NCI-H748 treated with DMSO at 0.1 percent for 48 hours (cell line): ENCODE measurements at regions not wholly inside any gene's neighbourhood (a gene's known extent, or its start where the extent isn't known, plus 50 kb on each side); places are given as distances from the start of the nearest gene placed in this dataset.
A peak's percentile ranks its signal among the peaks of the same experiment; 100 is the strongest.

Experiments
- DNase-seq: peaks from one replicate; lab custom pipeline; 2025; lab: John Stamatoyannopoulos, UW

DNA sequence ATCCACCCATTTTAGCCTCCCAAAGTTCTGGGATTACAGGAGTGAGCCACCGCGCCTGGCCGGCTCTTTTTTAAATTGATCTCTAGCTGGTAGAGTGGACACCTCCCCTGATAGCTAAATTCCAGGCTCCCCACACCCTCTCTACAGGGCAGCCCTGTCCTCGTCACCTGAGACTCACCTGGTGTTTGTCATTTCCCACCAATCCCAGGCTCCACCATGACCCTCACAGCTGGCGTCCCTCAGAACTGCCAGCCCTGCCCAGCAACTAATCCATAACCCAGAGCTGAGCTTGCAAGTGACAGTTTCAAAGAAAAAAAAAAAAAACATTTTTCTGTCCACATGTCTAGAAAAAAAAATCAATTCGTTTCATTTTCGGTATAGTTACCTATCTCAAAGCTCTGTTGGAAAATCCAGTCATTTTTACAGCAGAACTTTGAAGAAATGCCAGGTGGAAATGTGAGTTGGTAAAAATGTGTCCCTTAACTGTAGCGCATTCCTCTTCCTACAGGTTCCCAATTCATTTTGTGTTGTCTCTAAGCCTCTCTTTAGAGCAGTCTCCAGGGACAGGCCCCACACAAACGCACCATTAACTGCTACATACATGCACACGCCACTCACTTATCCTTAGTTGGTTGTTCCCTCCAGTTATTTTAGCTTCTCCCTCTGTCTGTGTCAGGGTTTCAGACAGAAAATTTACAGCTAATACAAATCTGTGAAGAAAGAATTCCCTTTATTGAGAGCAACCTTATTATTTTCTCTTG is 294.7 kb downstream of the FBXO15 start:
- no peak for DNase-seq

DNA sequence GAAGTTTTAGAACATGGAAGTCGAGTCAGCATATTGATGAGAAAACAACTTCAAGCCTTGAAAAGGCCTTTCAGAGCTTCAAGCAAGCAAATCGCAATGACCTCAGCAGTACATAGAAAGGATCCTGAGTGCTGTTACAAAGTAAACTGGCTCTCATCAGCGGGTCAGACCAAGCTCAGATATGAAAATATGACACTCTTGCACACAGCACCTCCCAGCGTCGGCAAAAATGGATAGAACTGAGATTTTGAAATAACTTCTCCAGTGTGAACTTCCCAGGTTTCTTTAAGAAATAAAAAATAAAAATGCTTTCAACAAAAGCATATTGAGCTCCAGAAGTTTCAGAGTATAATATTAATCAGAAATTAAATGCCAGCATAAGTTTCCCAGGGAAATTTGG is 296.9 kb downstream of the FBXO15 start:
- no peak for DNase-seq

DNA sequence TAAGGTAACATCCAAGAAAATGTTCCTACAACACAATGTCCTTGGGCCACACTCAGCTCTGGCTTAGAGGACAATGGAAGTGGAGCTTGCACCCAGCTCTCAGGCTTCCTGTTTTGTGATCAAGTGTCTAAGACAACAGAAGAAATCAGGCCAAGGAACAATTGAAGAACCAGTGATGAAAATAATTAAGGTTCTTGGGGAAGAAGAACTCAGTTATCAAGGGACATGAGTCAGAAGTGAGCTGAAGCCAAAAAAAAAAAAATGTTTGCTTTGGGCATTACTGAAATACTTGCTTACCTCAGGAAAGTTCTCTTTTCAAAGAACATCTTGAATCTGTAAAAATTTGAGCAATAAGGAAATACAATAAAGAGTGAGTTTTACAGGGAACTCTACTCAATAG is 299.0 kb downstream of the FBXO15 start:
- DNase-seq: no peak

DNA sequence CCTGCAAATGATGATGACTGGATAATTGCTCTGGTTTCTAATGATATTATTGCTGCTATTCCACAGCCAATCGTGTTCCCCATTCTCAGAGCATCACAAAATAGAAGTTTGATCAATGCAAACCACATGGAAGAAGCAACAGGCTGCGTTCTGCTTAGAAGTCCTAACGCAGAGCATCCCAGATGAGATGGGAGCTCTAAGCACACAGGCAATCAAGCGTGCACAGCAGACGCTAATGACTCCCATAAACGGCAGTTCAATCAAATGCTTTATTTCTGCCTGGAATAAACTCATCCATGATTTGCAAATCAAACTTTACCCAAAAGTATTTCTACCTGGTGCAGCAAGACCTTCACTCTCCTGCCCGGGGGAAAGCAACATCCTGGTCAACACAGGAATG is 304.2 kb downstream of the FBXO15 start:
- no peak for DNase-seq

DNA sequence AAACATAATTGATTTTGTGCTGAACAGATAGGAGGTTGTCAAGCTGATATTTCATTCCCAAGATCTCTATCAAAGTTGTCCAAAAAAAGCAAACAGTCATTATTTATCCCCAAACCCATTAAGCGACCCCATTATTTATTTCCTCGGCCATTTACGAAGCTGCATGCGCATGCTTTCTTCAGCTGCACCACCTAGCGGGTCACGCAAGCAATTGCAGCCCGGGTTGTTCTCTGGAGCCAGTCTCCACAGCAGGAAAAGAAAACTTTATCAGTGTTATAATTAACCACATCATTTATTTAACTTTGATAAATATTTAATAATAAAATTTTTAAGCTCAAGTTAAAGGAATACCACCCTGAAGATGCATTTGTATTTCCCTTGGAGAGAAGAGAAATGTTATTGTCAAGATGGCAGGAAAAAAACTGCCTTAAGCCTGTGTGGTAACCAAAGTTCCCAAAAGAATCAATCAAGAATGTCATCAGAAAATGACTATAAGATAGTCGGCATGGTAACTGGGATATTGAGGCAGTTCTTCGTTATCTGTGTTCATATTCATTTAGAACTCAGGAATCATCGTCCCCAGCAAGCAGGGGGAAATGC is 304.7 kb downstream of the FBXO15 start:
- peak; percentile 53 for DNase-seq

DNA sequence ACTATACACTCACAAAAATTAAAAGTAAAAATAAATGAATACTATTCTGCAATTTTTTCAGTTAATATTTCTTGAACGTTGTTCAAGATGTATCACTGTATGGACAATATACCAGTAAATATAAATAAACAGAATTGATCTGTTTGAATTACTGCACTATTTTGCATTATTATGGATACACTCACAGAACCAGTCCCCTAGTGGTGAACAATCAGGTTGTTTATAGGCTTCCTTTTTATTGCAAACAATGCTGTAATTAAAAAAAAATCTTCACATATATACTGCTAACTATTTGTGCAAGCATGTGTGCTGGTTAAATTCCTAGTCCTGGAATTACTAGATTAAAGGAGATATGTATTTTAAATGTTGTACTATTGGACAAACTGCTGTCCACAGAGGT is 306.0 kb downstream of the FBXO15 start:
- DNase-seq: no peak

DNA sequence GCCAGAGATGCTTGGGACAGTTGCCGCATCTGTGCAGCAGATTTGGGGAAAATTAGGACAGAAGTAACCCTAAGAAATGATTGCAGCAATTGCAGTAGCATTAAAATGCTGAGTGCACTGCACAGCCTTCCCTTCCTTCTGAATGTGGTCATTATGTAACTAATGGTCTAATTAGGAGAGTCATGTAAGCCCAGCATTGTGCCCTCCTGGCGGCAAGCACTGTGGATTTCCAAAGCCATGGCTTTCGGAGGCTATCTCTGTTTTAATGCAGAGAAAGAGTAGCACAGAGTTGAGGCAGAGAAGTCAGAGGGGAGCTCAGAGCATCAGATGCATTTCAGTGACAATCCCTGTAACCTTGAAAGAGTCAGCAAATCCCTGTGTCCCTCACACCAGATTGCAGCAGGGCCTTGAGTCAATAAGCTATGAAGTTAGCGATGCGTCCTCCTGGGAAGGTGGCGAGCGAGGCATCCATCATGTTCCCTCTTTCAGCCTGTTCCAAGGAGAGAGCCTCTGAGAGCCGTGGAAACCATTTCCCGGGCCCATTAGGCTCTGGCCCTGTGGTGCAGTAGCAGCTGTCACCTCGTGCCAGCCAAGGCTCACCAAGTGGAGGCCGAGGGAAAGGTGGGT is 307.2 kb downstream of the FBXO15 start:
- no peak for DNase-seq

DNA sequence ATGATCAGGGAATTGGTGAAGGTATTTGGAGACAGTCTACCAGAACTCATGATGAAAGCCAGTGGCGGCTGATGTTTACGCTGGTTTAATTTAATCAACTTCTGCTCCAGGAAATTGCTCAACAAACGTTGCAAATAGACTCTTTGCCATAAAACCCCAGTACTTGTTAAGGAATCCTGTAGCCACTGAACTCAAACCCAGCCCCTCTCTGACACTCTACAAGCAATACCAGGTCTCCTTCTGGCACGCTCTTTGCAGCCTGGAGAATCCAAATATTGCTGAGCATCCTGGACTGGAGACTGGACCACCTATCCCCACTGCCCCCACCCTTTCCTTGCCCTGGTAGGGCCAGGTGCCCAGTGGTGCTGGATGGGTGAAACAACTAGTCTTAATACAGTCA is 308.2 kb downstream of the FBXO15 start:
- DNase-seq: no peak

DNA sequence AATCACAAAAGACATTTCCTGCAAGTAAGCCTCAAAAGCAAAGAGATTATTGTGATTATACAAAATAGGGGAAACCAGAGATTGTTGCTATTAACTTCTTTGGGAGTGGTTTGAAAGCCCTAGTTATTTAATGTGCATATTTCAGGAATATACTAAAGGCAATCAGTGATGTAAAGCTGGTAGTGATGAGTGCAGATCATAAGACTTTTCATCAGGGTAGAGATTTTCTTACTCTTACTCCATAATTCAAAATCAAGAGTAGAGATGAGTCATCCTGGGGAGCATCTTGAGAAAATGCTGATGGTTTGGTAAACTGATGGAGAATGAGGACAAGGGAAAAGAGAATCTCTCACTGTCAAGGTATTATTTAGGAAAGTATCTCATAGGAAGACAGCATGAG is 309.5 kb downstream of the FBXO15 start:
- DNase-seq: no peak

DNA sequence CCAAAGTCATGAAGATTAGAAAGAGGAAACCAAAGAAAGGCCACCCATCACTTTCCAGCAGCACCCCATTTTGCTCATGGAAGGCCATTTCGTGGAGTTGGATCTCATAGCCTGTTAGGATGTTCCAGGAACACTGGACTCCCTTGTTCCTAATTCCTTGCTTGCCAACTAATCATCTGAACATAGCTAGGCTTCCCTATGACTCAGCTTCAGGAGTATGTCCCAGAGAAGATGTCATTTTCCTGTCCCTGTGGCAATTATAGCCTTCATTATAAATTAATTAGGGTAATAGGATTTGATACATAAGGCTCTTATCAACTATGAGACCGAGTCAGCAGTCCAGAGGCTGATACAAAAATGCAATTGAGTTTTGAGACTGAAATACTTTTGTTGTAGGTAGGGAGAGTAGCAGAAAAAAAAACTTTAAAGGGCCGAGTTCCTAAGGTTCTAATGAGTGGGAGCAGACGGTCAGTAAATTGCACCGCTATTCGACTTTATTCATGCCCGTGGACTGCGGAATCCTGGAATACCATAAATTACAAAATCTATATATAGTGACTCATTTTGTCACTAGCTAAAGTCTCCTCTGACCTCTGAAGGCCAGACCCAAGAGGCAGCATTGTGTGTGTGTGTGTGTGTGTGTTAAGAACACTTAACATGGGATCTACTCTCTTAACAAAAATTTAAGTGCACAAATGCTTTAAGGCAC is 311.8 kb downstream of the FBXO15 start:
- no peak for DNase-seq

DNA sequence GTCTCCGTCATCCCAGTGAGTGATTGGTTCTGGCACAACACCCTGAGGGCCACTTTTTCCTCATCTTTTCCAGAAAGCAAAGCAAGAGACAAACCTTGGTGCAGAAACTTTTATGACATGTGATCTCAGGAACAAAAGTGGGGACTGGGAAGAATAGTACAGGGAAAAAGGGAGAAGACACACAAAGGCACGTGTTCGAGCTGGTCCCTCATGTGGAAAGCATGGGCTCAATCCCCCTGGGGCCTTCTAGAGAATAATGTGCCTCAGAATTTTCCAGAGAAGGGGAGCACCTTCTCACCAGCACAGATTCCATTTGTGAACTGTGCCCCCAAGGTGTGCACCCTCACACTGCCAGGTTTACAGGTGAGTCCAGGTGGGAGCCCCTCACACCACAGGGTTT is 312.6 kb downstream of the FBXO15 start:
- DNase-seq: no peak

DNA sequence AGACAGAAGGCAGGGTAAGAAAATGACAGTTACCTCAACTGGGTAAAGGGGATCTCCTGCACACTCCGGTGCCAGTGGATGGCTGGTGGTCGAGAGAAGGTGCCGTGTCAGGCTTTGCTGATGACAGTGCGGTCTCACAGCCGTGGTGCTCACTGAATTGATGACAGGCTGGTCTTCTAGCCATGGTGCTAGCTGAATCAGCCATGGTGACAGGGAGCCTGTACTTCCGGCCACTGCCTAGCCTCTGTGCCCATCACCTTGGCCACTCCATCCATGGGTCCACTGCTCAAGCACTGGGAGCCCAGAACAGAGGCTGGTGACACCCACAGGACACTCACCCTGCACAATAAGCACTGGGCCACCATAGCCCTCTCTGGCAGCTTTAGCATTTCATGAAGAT is 315.9 kb downstream of the FBXO15 start:
- DNase-seq: no peak

DNA sequence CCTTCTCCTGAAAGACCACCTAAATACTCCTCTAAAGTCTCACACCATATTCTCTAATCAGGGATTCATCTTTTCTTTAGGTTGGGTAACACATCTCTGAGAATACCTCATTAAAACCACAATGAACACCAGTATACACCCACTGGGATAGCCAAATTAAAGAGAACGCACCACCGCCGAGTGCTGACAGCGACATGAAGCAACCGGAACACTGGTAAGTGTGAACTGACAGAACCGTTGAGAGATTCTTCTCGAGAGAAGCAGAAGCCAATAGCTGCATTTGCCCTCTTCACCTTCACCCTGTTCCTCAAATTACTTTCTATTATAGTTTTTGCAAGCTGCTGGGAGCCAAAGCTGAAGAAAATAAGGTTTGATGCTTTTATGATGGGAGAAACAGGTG is 318.5 kb downstream of the FBXO15 start:
- DNase-seq: no peak

DNA sequence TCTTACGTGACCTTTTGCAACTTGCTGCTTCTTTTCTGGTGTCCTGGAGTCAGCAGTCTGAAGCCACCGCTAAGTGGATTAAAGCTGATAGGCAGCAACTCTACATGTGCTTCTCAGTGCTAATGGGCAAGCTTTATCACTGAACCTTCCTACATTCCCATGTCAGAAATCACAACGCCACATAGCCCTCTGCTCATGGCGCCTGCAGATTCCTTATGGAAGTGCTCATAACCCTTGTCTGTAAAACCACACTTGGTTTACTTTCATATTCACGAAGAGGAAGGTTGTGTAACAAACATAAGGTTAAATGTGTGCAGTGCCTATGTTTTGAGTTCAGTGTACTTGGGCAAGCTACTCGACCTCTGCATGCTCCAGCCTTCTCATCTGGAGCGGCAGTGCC is 319.8 kb downstream of the FBXO15 start:
- DNase-seq: no peak

DNA sequence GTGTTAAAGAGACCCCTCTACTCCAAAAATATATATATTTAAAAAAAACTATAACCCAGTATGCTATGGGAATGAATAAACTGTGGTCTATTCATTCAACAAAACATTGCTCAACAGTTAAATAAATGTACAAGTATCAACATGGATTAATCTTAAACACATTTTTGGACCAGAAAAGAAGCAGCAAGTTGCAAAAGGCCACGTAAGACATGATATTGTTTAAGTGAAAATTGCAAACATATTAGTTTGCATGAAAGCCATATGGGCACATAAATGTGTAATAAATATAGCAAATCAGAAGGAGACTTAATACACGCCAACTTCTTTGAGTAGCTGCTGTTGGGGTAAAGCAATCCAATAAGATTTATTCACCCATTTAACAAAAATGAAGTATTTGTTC is 321.5 kb downstream of the FBXO15 start:
- DNase-seq: no peak

DNA sequence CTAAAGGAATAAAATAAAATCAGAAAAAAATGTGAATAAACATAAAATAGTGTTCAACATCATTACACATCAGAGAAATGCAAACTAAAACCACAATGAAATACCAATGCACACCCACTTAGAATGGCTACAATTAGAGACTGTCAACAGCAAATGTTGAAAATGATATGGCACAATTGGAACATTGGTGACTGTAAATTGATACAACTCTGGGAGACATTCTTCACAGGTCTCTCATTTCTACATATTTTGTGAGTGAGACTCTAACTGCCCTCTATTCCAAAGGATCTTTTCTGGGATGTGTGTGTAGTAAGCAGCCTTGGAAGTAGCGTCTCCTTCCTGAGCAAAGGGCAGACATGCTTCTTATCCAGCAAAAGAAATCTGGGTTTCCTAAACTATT is 323.0 kb downstream of the FBXO15 start:
- DNase-seq: no peak

DNA sequence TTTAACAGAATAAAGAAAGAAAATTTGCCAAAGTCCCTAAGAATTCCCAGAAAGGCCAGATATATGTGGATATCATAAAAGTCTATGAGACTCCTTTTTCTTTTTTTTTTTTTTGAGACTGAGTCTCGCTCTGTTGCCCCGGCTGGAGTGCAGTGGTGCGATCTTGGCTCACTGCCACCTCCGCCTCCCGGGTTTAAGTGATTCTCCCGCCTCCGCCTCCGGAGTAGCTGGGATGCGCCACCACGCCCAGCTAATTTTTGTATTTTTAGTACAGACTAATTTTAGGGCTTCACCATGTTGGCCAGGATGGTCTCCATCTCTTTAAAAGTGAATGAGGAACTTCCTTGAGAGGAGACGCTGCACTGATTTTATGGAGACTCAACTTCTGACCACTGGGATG is 335.2 kb downstream of the FBXO15 start:
- no peak for DNase-seq

DNA sequence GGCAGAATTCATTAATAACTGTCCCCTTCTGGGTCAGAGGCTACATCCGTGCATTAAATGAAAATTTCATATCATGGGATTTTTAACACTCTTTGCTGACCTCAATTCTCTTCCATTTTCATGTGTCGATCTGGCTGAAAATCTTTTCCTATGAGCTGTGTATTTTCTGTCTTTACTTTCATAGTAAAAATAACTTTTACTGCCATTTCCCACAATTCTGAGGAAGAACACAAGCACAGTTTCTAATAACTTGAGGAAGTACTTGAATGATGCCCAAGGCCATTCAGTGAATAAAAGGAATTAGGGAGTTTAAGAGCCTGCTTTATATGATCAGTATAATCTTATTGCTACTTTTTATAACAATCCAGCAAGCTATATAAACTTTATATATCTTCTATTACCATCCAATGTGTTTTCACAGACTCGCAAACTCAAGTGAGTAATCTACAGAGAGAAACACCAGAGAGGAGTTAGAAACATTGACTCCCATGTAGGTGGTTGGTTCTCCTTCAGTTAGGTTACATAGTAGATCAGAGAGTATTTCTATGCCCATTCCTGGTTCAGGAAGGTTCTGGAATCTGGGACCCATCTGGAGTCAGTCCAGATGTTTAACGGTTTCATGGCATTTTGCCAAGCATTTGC is 340.0 kb downstream of the FBXO15 start:
- no peak for DNase-seq

DNA sequence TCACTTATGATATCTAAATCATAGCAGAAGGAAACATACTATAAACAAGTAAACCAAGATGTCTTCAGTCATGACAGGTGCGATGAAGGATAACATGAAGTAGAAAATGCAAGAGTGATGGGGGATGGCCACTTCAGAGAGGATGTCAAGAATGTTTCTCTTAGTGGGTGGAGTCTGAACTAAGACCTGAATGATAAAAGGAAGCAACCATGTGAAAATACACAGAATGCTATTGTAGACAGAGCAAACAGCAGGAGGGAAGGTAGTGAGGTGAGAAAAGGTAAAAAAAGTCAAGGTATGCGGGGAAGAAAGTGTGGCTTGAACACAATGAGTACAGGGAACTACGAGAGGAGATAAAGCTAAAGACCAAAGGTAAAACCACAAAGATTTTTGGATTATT is 341.6 kb downstream of the FBXO15 start:
- no peak for DNase-seq

DNA sequence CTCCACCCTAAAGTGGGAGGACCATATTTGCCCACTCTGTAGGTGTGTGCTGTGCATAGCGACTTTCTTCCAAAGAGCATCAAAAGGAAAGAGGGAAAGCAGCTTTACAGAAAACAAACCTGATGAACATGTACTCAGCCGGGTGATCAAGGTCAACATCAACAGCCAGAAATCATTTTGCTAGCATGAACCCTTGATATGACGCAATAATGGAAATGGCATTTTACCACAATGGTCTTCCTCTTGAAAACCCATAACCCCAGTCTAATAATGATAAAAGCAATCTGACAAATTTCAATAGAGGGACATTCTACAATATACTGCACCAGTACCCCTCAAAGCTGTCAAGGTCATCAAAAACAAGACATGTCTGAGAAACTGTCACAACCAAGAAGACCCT is 350.2 kb downstream of the FBXO15 start:
- no peak for DNase-seq

DNA sequence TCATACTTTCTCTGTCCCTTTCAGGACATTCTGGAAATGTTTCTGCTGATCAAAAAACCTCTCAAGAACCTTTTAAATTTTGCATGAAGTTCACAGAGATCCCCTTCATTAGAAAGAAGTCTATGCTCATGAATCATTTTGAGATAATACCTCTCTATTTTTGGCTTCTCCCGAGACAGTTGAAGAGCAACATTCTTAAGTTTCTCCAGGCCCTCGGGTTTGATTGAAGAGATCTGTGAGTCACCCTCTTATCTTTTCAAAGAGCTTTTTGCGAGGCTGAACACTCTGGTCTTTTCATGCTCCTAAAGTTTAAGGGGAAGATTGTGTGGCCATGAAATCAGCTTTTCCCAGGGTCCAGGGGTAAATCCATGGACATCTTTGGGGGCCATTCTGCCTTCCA is 354.2 kb downstream of the FBXO15 start:
- DNase-seq: no peak

DNA sequence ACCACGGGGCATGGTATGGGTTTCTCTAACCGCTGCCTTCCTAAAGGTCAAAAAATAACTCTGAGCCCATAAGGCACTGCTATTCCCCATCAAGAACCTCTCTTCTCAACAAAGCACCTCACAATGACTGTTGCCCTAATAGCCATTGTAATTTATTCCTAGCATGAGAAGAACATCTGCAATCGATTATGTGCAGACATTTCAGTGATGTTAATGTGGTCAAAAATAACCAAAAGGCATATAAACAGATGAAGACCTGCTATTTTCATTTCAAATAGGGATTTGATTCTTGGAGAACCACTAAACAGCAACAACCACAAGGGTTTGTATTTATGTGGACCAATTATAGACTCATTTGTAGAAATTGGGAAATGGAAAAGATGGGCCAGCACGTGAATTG is 356.6 kb downstream of the FBXO15 start:
- no peak for DNase-seq

DNA sequence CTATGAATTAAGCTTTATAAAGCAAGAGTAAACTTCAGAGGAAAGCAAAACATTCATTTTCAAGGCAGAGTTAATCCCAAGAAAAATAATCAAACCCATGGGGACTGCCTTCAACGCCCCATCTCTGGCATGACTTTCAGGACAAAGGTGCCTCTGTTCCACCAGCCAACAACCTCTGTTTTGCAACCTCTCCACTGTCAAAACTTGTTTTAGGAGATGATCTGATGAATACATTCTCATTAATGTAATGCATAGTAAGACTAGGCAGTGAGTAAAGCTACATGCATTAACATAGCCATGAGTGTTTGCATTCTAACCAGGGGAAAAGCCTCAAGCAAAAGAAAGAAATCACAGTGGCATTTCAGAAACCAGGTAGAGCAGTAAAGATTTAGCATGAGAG is 357.0 kb downstream of the FBXO15 start:
- DNase-seq: no peak
